ENCODE measurements at regions not wholly inside any gene's neighbourhood (a gene's known extent, or its start where the extent isn't known, plus 50 kb on each side); places are given as distances from the start of the nearest gene placed in this dataset.

- Histone ChIP-seq H3F3A (ENCODE audit: low read length, unreplicated experiment) (no peaks in the 10 kb centered on the region), H3K4me2 (ENCODE audit: low read length) (no peak overlapping the region), H3K9me3 (ENCODE audit: low read length) (no peaks in the 10 kb centered on the region), H3K79me2 (ENCODE audit: low read length) (no peaks in the 10 kb centered on the region), H3K9me2 (replicated peaks; ENCODE audit: low read length) (no peaks in the 10 kb centered on the region), H3K27me3 (ENCODE audit: low read length) (no peaks in the 10 kb centered on the region), H4K20me1 (ENCODE audit: low read length) (no peaks in the 10 kb centered on the region), H3K4me1 (ENCODE audit: insufficient read depth, low read length) (no peaks in the 10 kb centered on the region), H3K9ac (ENCODE audit: low read length) (no peak overlapping the region), H3K36me3 (ENCODE audit: low read depth, low read length) (no peaks in the 10 kb centered on the region), H3K27ac (ENCODE audit: low read length) (no peak overlapping the region), H2AFZ (ENCODE audit: low read length) (no peak overlapping the region), H3K4me3 (ENCODE audit: low read length) (no peak overlapping the region)
- DNase-seq (no peak), ATAC-seq (no peak)
- no TSS peak for BruUV-seq (replicated peaks)
- POLR2A ChIA-PET (ENCODE audit: unreplicated experiment), result no interaction called here
- TF ChIP-seq, protein P1, sequence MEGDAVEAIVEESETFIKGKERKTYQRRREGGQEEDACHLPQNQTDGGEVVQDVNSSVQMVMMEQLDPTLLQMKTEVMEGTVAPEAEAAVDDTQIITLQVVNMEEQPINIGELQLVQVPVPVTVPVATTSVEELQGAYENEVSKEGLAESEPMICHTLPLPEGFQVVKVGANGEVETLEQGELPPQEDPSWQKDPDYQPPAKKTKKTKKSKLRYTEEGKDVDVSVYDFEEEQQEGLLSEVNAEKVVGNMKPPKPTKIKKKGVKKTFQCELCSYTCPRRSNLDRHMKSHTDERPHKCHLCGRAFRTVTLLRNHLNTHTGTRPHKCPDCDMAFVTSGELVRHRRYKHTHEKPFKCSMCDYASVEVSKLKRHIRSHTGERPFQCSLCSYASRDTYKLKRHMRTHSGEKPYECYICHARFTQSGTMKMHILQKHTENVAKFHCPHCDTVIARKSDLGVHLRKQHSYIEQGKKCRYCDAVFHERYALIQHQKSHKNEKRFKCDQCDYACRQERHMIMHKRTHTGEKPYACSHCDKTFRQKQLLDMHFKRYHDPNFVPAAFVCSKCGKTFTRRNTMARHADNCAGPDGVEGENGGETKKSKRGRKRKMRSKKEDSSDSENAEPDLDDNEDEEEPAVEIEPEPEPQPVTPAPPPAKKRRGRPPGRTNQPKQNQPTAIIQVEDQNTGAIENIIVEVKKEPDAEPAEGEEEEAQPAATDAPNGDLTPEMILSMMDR (conservative IDR thresholded peaks at IDR 0.05; ENCODE audit: low read depth, low read length), result no peak
- no peak for TF ChIP-seq EZH2phosphoT487 (IDR thresholded peaks at IDR 0.05; ENCODE audit: borderline replicate concordance, low read length)
- no peak for TF ChIP-seq EZH2 (IDR thresholded peaks at IDR 0.05; ENCODE audit: low read length, unreplicated experiment)
- intact Hi-C loops (cut with micrococcal nuclease), result no loop called here
- CTCF ChIA-PET, result no interaction called here
Observed at GRCh38 chr22:49078076-49078710, 749.5 kb downstream of the BRD1 start.

- Histone ChIP-seq H3K9ac (ENCODE audit: low read length) (no peak overlapping the region), H3K79me2 (ENCODE audit: low read length) (no peaks in the 10 kb centered on the region), H3K4me1 (ENCODE audit: insufficient read depth, low read length) (no peaks in the 10 kb centered on the region), H3K4me2 (ENCODE audit: low read length) (no peak overlapping the region), H2AFZ (ENCODE audit: low read length) (no peak overlapping the region), H3F3A (ENCODE audit: low read length, unreplicated experiment) (no peaks in the 10 kb centered on the region), H3K4me3 (ENCODE audit: low read length) (no peak overlapping the region), H3K27ac (ENCODE audit: low read length) (no peak overlapping the region), H4K20me1 (ENCODE audit: low read length) (no peaks in the 10 kb centered on the region), H3K9me3 (ENCODE audit: low read length) (no peaks in the 10 kb centered on the region), H3K9me2 (replicated peaks; ENCODE audit: low read length) (no peaks in the 10 kb centered on the region), H3K27me3 (ENCODE audit: low read length) (no peaks in the 10 kb centered on the region), H3K36me3 (ENCODE audit: low read depth, low read length) (no peaks in the 10 kb centered on the region)
- ChIA-PET CTCF (no interaction called here), POLR2A (ENCODE audit: unreplicated experiment) (no interaction called here)
- ATAC-seq, result no peak
- intact Hi-C loops (cut with micrococcal nuclease), result no loop called here
- TF ChIP-seq EZH2phosphoT487 (IDR thresholded peaks at IDR 0.05; ENCODE audit: borderline replicate concordance, low read length), result no peak
- no peak for TF ChIP-seq EZH2 (IDR thresholded peaks at IDR 0.05; ENCODE audit: low read length, unreplicated experiment)
- TF ChIP-seq, protein P1 (conservative IDR thresholded peaks at IDR 0.05; ENCODE audit: low read depth, low read length), result no peak
- no peak for DNase-seq
- no TSS peak for BruUV-seq (replicated peaks)
Observed at GRCh38 chr22:49077586-49077985, 750.1 kb downstream of the BRD1 start.

DNA sequence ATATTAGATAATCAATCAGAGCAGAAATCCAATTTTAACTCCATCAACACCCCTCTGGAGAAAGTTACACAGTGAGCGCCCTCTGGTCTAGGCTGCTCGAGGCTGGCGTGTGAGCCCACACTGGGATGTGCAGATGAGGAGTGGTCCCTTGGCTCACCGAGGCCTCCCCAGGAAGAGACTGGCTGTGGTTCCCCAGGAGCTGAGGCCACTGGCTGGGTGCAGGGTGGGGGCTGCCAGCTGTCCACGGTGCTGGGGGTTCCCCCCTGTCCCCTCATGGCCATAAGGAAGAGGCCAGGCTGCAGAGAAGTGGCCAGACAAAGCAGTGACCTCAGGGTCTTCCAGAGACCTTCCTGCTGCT lies 750.7 kb downstream of the BRD1 start:
- Histone ChIP-seq H3K27me3 (ENCODE audit: low read length) (no peaks in the 10 kb centered on the region), H3K27ac (ENCODE audit: low read length) (no peak overlapping the region), H3K79me2 (ENCODE audit: low read length) (no peaks in the 10 kb centered on the region), H2AFZ (ENCODE audit: low read length) (no peak overlapping the region), H3K9me3 (ENCODE audit: low read length) (no peaks in the 10 kb centered on the region), H3K9me2 (replicated peaks; ENCODE audit: low read length) (no peaks in the 10 kb centered on the region), H3K4me3 (ENCODE audit: low read length) (no peak overlapping the region), H4K20me1 (ENCODE audit: low read length) (no peaks in the 10 kb centered on the region), H3K4me2 (ENCODE audit: low read length) (no peak overlapping the region), H3K9ac (ENCODE audit: low read length) (no peak overlapping the region), H3K36me3 (ENCODE audit: low read depth, low read length) (no peaks in the 10 kb centered on the region), H3K4me1 (ENCODE audit: insufficient read depth, low read length) (no peaks in the 10 kb centered on the region), H3F3A (ENCODE audit: low read length, unreplicated experiment) (no peaks in the 10 kb centered on the region)
- no peak for ATAC-seq
- BruUV-seq (replicated peaks), result no TSS peak
- DNase-seq, result no peak
- POLR2A ChIA-PET (ENCODE audit: unreplicated experiment), result no interaction called here
- intact Hi-C loops (cut with micrococcal nuclease), result no loop called here
- CTCF ChIA-PET, result no interaction called here
- TF ChIP-seq, protein P1 (conservative IDR thresholded peaks at IDR 0.05; ENCODE audit: low read depth, low read length), result no peak
- TF ChIP-seq EZH2phosphoT487 (IDR thresholded peaks at IDR 0.05; ENCODE audit: borderline replicate concordance, low read length), result no peak
- no peak for TF ChIP-seq EZH2 (IDR thresholded peaks at IDR 0.05; ENCODE audit: low read length, unreplicated experiment)

All from PC-3 (cell line).